Neural cell (in vitro differentiated cells): ENCODE measurements at regions not wholly inside any gene's neighbourhood (a gene's known extent, or its start where the extent isn't known, plus 50 kb on each side); places are given as distances from the start of the nearest gene placed in this dataset.

Experiments used
- CTCF ChIP-seq: fragments of 450-650 bp; IDR thresholded peaks from 2 replicates; pipeline ENCODE4 v1.5.1; 2014; ENCODE audit warnings: antibody characterized with exemption, mild to moderate bottlenecking, moderate library complexity; ENCODE audit not compliant: poor library complexity, severe bottlenecking
- POLR2AphosphoS5 ChIP-seq: IDR thresholded peaks from 2 replicates; pipeline ENCODE4 v1.6.1; 2012

GRCh38 chr7:34392972-34393371 lies 265.0 kb upstream of the NPSR1 start:
- TF ChIP-seq CTCF (no peak), POLR2AphosphoS5 (no peak)
